ENCODE measurements at regions not wholly inside any gene's neighbourhood (a gene's known extent, or its start where the extent isn't known, plus 50 kb on each side); places are given as distances from the start of the nearest gene placed in this dataset.

GRCh38 chr11:87972133-87972532 lies 203.1 kb downstream of the RAB38 start:
- TF ChIP-seq, protein P1, sequence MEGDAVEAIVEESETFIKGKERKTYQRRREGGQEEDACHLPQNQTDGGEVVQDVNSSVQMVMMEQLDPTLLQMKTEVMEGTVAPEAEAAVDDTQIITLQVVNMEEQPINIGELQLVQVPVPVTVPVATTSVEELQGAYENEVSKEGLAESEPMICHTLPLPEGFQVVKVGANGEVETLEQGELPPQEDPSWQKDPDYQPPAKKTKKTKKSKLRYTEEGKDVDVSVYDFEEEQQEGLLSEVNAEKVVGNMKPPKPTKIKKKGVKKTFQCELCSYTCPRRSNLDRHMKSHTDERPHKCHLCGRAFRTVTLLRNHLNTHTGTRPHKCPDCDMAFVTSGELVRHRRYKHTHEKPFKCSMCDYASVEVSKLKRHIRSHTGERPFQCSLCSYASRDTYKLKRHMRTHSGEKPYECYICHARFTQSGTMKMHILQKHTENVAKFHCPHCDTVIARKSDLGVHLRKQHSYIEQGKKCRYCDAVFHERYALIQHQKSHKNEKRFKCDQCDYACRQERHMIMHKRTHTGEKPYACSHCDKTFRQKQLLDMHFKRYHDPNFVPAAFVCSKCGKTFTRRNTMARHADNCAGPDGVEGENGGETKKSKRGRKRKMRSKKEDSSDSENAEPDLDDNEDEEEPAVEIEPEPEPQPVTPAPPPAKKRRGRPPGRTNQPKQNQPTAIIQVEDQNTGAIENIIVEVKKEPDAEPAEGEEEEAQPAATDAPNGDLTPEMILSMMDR (IDR thresholded peaks at IDR 0.05; ENCODE audit: insufficient read depth, missing control alignments) = no peak
- no peak for FAIRE-seq
- DNase-seq (ENCODE audit: insufficient read length, low spot score) = no peak

GRCh38 chr11:87971354-87971753 lies 203.9 kb downstream of the RAB38 start:
- DNase-seq (ENCODE audit: insufficient read length, low spot score) (no peak), FAIRE-seq (no peak)
- TF ChIP-seq, protein P1 (IDR thresholded peaks at IDR 0.05; ENCODE audit: insufficient read depth, missing control alignments) = no peak

DNA sequence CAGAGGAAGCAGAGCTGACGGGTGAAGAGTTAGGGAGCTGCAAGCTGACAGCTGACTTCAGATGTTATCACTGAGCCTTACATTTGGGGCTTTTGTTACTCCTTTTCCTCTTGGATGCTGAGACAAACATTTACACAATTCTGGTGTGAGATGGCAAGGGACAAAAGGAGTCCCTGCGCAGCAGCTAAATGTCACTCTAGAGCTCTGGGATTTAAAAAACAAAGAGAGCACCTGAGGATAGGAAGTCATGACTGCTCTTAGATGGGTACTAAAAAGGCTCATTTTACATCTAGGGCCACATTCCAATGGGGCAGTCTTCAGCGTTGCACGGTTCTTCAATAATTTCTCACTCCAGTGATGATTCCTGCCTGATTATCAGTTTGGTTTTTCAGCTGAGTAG lies 204.5 kb downstream of the RAB38 start:
- TF ChIP-seq, protein P1 (IDR thresholded peaks at IDR 0.05; ENCODE audit: insufficient read depth, missing control alignments) = no peak
- FAIRE-seq = no peak
- no peak for DNase-seq (ENCODE audit: insufficient read length, low spot score)

- no peak for DNase-seq (ENCODE audit: insufficient read length, low spot score)
- TF ChIP-seq, protein P1 (IDR thresholded peaks at IDR 0.05; ENCODE audit: insufficient read depth, missing control alignments) = no peak
- FAIRE-seq = no peak
Measured at GRCh38 chr11:87967459-87967858, 207.8 kb downstream of the RAB38 start.

- TF ChIP-seq, protein P1 (IDR thresholded peaks at IDR 0.05; ENCODE audit: insufficient read depth, missing control alignments) = no peak
- FAIRE-seq (no peak), DNase-seq (ENCODE audit: insufficient read length, low spot score) (no peak)
Measured at GRCh38 chr11:87966694-87967093, 208.5 kb downstream of the RAB38 start.

DNA sequence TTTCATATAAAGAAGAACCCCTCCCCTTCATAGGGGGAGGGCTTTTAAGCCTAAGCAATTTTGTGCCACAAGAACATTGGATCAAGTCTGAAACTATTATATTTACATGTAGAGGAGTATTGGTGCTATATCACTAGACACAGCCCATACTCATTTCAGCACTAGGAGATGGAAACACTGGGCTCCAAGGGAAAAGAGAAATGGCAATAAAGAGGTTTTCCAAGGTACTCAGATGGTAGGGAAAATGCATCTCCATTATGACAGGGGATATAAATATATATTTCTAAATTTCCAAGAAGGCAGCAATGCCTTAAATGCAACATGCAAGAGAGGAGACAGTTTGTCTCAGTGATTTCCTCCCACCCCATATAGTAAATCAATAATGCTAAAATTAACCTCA lies 209.0 kb downstream of the RAB38 start:
- DNase-seq (ENCODE audit: insufficient read length, low spot score) = no peak
- TF ChIP-seq, protein P1 (IDR thresholded peaks at IDR 0.05; ENCODE audit: insufficient read depth, missing control alignments) = no peak
- no peak for FAIRE-seq

GRCh38 chr11:87961606-87962005 lies 213.6 kb downstream of the RAB38 start:
- DNase-seq (ENCODE audit: insufficient read length, low spot score) = no peak
- no peak for FAIRE-seq

More at GRCh38 chr11:87961606-87962005, 213.6 kb downstream of the RAB38 start:
- TF ChIP-seq, protein P1 (IDR thresholded peaks at IDR 0.05; ENCODE audit: insufficient read depth, missing control alignments) = no peak
